H1 (cell line): ENCODE measurements at regions not wholly inside any gene's neighbourhood (a gene's known extent, or its start where the extent isn't known, plus 50 kb on each side); places are given as distances from the start of the nearest gene placed in this dataset.

ENCODE experiments used
- CTCF ChIA-PET: fragments of 300-600 bp; sonication (Branson Sonifier 250); formaldehyde crosslinking; loops from one replicate; lab custom pipeline; 2021; ENCODE audit not compliant: partially characterized antibody; lab: Charles Lee
- POLR2A ChIA-PET: fragments of 300-600 bp; sonication (Branson Sonifier 250); formaldehyde crosslinking; loops from one replicate; lab custom pipeline; 2021; ENCODE audit warnings: inconsistent platforms; ENCODE audit not compliant: partially characterized antibody; lab: Charles Lee
- DNase-seq, 2 experiments: peaks; one replicate each; pipeline versions ENCODE4 v3.0.0 to v3.0.0-alpha.2; 2010 to 2022; ENCODE audit warnings: low spot score in 2 of 2, low read depth in 1 of 2, mixed read lengths in 1 of 2
- FAIRE-seq: peaks from 2 replicates; lab custom pipeline; 2011; peaks lifted over from hg19 to GRCh38; lab: Jason Lieb, UNC
- H2AFZ ChIP-seq: 2 replicates; pipeline ENCODE4 v1.8.1; 2012; ENCODE audit warnings: low read length, inconsistent platforms
- H2AK5ac ChIP-seq: 2 replicates; pipeline ENCODE4 v1.6.1; 2013; ENCODE audit warnings: low read depth, low read length
- H2BK120ac ChIP-seq: replicated peaks from 2 replicates; pipeline ENCODE3; 2013; ENCODE audit warnings: low read depth, low read length, inconsistent platforms
- H2BK12ac ChIP-seq: 2 replicates; pipeline ENCODE4 v1.6.1; 2013; ENCODE audit warnings: low read depth, low read length
- H2BK15ac ChIP-seq: 2 replicates; pipeline ENCODE4 v1.6.1; 2013; ENCODE audit warnings: low read length
- H2BK20ac ChIP-seq: 2 replicates; pipeline ENCODE4 v1.6.1; 2013; ENCODE audit warnings: low read length
- H2BK5ac ChIP-seq: 2 replicates; pipeline ENCODE4 v1.6.1; 2013; ENCODE audit warnings: low read depth, low read length
- H3K14ac ChIP-seq: 2 replicates; pipeline ENCODE4 v1.6.1; 2013; ENCODE audit warnings: inconsistent platforms; ENCODE audit not compliant: insufficient read length
- H3K18ac ChIP-seq: 2 replicates; pipeline ENCODE4 v1.6.1; 2013; ENCODE audit warnings: low read length; ENCODE audit errors: extremely low read depth
- H3K23ac ChIP-seq: 2 replicates; pipeline ENCODE4 v1.6.1; 2013; ENCODE audit warnings: inconsistent platforms; ENCODE audit not compliant: insufficient read length
- H3K23me2 ChIP-seq: 2 replicates; pipeline ENCODE4 v1.6.1; 2013; ENCODE audit warnings: low read depth, low read length
- H3K27ac ChIP-seq: 2 replicates; pipeline ENCODE4 v1.6.1; 2011; ENCODE audit warnings: low read depth, low read length, inconsistent platforms
- H3K27me3 ChIP-seq, 4 experiments: replicated peaks in 1 of 4; 1 replicate in 1 of 4; 2 replicates in 3 of 4; pipeline versions ENCODE4 v1.6.1 to v1.8.1; 2011 to 2013; ENCODE audit warnings: low read length in 3 of 4, mild to moderate bottlenecking in 3 of 4, inconsistent platforms in 2 of 4, mixed read lengths in 2 of 4, moderate library complexity in 1 of 4; ENCODE audit not compliant: control insufficient read depth in 3 of 4, insufficient read depth in 3 of 4; ENCODE audit errors: extremely low read depth in 1 of 4
- H3K36me3 ChIP-seq, 4 experiments: 2 replicates each; pipeline versions ENCODE4 v1.6.1 to v1.8.1; 2011 to 2013; ENCODE audit warnings: mild to moderate bottlenecking in 4 of 4, low read length in 3 of 4, moderate library complexity in 2 of 4, control low read depth in 1 of 4, inconsistent platforms in 1 of 4; ENCODE audit not compliant: insufficient read depth in 4 of 4, control insufficient read depth in 2 of 4
- H3K4ac ChIP-seq: replicated peaks from 2 replicates; pipeline ENCODE3; 2013; ENCODE audit warnings: low read length, low read depth, mixed read lengths, inconsistent platforms; ENCODE audit not compliant: insufficient read length
- H3K4me1 ChIP-seq, 4 experiments: replicated peaks in 1 of 4; 1 replicate in 1 of 4; 2 replicates in 3 of 4; pipeline versions ENCODE4 v1.6.1 to v1.8.1; 2011 to 2013; ENCODE audit warnings: low read length in 3 of 4, inconsistent platforms in 2 of 4, mixed read lengths in 1 of 4; ENCODE audit not compliant: insufficient read depth in 4 of 4, control insufficient read depth in 3 of 4
- H3K4me2 ChIP-seq, 2 experiments: 2 replicates each; pipeline versions ENCODE4 v1.6.1 to v1.8.1; 2011 to 2013; ENCODE audit warnings: low read depth in 2 of 2, low read length in 2 of 2, control low read depth in 1 of 2, inconsistent platforms in 1 of 2, mild to moderate bottlenecking in 1 of 2; ENCODE audit not compliant: insufficient read depth in 1 of 2
- H3K4me3 ChIP-seq, 4 experiments: fragments of 200-600, 300-600 bp in 1 of 4; sonication (generic), shearing (Covaris generic), sonication (Bioruptor Twin) in 1 of 4; 2 replicates each; pipeline versions ENCODE4 v1.5.1 to v1.8.1; 2011 to 2016; ENCODE audit warnings: low read length in 4 of 4, low read depth in 3 of 4, control low read depth in 2 of 4, inconsistent platforms in 2 of 4, mild to moderate bottlenecking in 2 of 4, mixed read lengths in 1 of 4, moderate library complexity in 1 of 4; ENCODE audit not compliant: insufficient read depth in 2 of 4; ENCODE audit errors: extremely low read depth in 1 of 4
- H3K56ac ChIP-seq: replicated peaks from 2 replicates; pipeline ENCODE3; 2013; ENCODE audit warnings: low read depth, mild to moderate bottlenecking, mixed read lengths, low read length, inconsistent platforms; ENCODE audit not compliant: insufficient read length
- H3K79me1 ChIP-seq: 2 replicates; pipeline ENCODE4 v1.6.1; 2013; ENCODE audit warnings: low read depth, low read length, control low read depth
- H3K79me2 ChIP-seq, 2 experiments: 2 replicates each; pipeline versions ENCODE4 v1.6.1 to v1.8.1; 2012 to 2013; ENCODE audit warnings: low read length in 2 of 2, mild to moderate bottlenecking in 2 of 2, inconsistent platforms in 1 of 2; ENCODE audit not compliant: insufficient read depth in 2 of 2, control insufficient read depth in 1 of 2
- H3K9ac ChIP-seq, 4 experiments: replicated peaks in 1 of 4; 1 replicate in 1 of 4; 2 replicates in 3 of 4; pipeline versions ENCODE4 v1.6.1 to v1.8.1; 2011 to 2013; ENCODE audit warnings: low read depth in 3 of 4, low read length in 3 of 4, control low read depth in 2 of 4, mild to moderate bottlenecking in 2 of 4, moderate library complexity in 2 of 4, inconsistent platforms in 1 of 4; ENCODE audit errors: extremely low read depth in 1 of 4
- H3K9me3 ChIP-seq, 2 experiments: 2 replicates each; pipeline versions ENCODE4 v1.6.1 to v1.8.1; 2012 to 2013; ENCODE audit warnings: mild to moderate bottlenecking in 2 of 2, moderate library complexity in 2 of 2, control low read depth in 1 of 2, inconsistent platforms in 1 of 2, low read depth in 1 of 2, low read length in 1 of 2, mixed read lengths in 1 of 2; ENCODE audit not compliant: insufficient read depth in 2 of 2
- H4K20me1 ChIP-seq, 2 experiments: replicated peaks in 1 of 2; 2 replicates each; pipeline versions ENCODE3 to v1.8.1; 2011 to 2013; ENCODE audit warnings: inconsistent platforms in 2 of 2, low read length in 2 of 2, mild to moderate bottlenecking in 1 of 2; ENCODE audit not compliant: insufficient read depth in 2 of 2, control insufficient read depth in 1 of 2
- H4K5ac ChIP-seq: 2 replicates; pipeline ENCODE4 v1.6.1; 2013; ENCODE audit warnings: low read length, low read depth, mixed read lengths, inconsistent platforms; ENCODE audit not compliant: insufficient read length
- H4K8ac ChIP-seq: 2 replicates; pipeline ENCODE4 v1.8.0; 2013; ENCODE audit warnings: mild to moderate bottlenecking, moderate library complexity, low read length, inconsistent platforms; ENCODE audit not compliant: insufficient read depth; ENCODE audit errors: extremely low read depth
- H4K91ac ChIP-seq: replicated peaks from 2 replicates; pipeline ENCODE3; 2013; ENCODE audit warnings: low read length, mixed read lengths, inconsistent platforms; ENCODE audit not compliant: insufficient read length
- ASH2L ChIP-seq: fragments of 200-600, 300-600 bp; sonication (generic); IDR thresholded peaks from one replicate; pipeline ENCODE4 v1.7.1; 2017; ENCODE audit warnings: low read length
- BCL11A ChIP-seq, 2 experiments: IDR thresholded peaks; one replicate each; pipeline ENCODE4 v1.6.1; 2011; ENCODE audit warnings: low read depth in 2 of 2, low read length in 2 of 2, mild to moderate bottlenecking in 2 of 2
- HDAC2 ChIP-seq, 2 experiments: fragments of 300-600 bp in 1 of 2; sonication (generic) in 1 of 2; IDR thresholded peaks; 2 replicates each; pipeline ENCODE4 v1.6.1; 2011 to 2012; ENCODE audit warnings: low read depth in 2 of 2, low read length in 2 of 2, mild to moderate bottlenecking in 2 of 2, moderate library complexity in 2 of 2, borderline replicate concordance in 1 of 2, inconsistent platforms in 1 of 2
- SAP30 ChIP-seq: fragments of 300-600 bp; sonication (generic); IDR thresholded peaks from 2 replicates; pipeline ENCODE4 v1.7.1; 2012; ENCODE audit warnings: low read length, moderate library complexity, mild to moderate bottlenecking, inconsistent platforms; ENCODE audit not compliant: insufficient read depth, insufficient replicate concordance
- SP1 ChIP-seq: IDR thresholded peaks from 2 replicates; pipeline ENCODE4 v1.6.1; 2011; ENCODE audit warnings: low read depth, low read length
- WGBS, 2 experiments: shearing (Covaris generic) in 1 of 2; methylation state at CpG; one replicate each; pipeline versions ENCODE4 v1.1.6 to v1.1.7; 2013 to 2015; ENCODE audit warnings: low lambda C conversion rate in 2 of 2, mixed read lengths in 2 of 2, inconsistent platforms in 1 of 2, low coverage in 1 of 2, missing lambda C conversion rate in 1 of 2; ENCODE audit not compliant: insufficient replicate concordance in 2 of 2, insufficient coverage in 1 of 2, insufficient read length in 1 of 2; ENCODE audit errors: extremely low coverage in 1 of 2, missing lambda C conversion rate in 1 of 2; 5-methylcytosine and 5-hydroxymethylcytosine counted together

- H3K23ac ChIP-seq: no peak overlapping the region
- H4K20me1 ChIP-seq: no peaks in the 10 kb centered on the region
- peak overlapping the region; percentile 27; the same call in 1 of the 2 replicates for H2BK12ac ChIP-seq
- TF ChIP-seq SAP30 (no peak), ASH2L (no peak), SP1 (no peak), BCL11A (IDR thresholded peaks at IDR 0.05; ENCODE audit: low read depth in 2 of 2, low read length in 2 of 2) (no peak), HDAC2 (IDR thresholded peaks at IDR 0.05; ENCODE audit: borderline replicate concordance in 1 of 2, low read depth in 2 of 2, low read length in 2 of 2) (no peak)
- no peak overlapping the region for H3K56ac ChIP-seq
- peak overlapping the region; percentile 91; the same call in 1 of the 2 replicates for H2AK5ac ChIP-seq
- H3K36me3 ChIP-seq: no peaks in the 10 kb centered on the region
- no peak overlapping the region for H2AFZ ChIP-seq
- H3K4me1 ChIP-seq: peaks cover 3 to 11% (median 6%) of the 10 kb centered on the region in 4 experiments
- POLR2A ChIA-PET: no interaction called here
- no peak overlapping the region for H3K14ac ChIP-seq
- 0 out of 2 replicates have a peak overlapping the region, but pooled peaks have one; percentile 61 for H2BK15ac ChIP-seq
- no peak overlapping the region for H3K4ac ChIP-seq
- no peaks in the 10 kb centered on the region; the same call in 1 of the 2 replicates for H3K23me2 ChIP-seq
- H3K18ac ChIP-seq: no peak overlapping the region; the same call in 1 of the 2 replicates
- H2BK5ac ChIP-seq: no peak overlapping the region; the same call in 1 of the 2 replicates
- H3K79me1 ChIP-seq: no peaks in the 10 kb centered on the region
- H3K79me2 ChIP-seq: no peaks in the 10 kb centered on the region
- no peak overlapping the region for H4K91ac ChIP-seq
- H4K8ac ChIP-seq: no peak overlapping the region; the same call in 1 of the 2 replicates
- DNase-seq: peak in 1 of 2 experiments; percentile 37
- H3K9ac ChIP-seq: no peak overlapping the region
- no peak overlapping the region for H2BK120ac ChIP-seq
- 90% methylated on average over 15 of the region's 16 CpGs; no CpG with 5 or more reads in 1 of the 2 experiments for WGBS, 2 experiments
- H3K9me3 ChIP-seq: no peaks in the 10 kb centered on the region
- H3K27ac ChIP-seq: no peak overlapping the region
- no peaks in the 10 kb centered on the region; a peak in 1 of 7 replicates for H3K27me3 ChIP-seq
- H2BK20ac ChIP-seq: no peak overlapping the region
- FAIRE-seq: no peak
- H3K4me3 ChIP-seq: no peak overlapping the region
- CTCF ChIA-PET: interaction anchor here (0.7 to 3.8 kb wide), 6 partner anchors 21 to 180 kb away, joined by 3 to 21 read pairs (median 5); no protein-coding TSS in a partner anchor
- H3K4me2 ChIP-seq: no peak overlapping the region
- H4K5ac ChIP-seq: no peak overlapping the region
These were observed 79.0 kb downstream of the BUD13 start for GRCh38 chr11:116693593-116694348.
